GM18867 (cell line): ENCODE measurements at regions not wholly inside any gene's neighbourhood (a gene's known extent, or its start where the extent isn't known, plus 50 kb on each side); places are given as distances from the start of the nearest gene placed in this dataset.

Source experiments
- ATAC-seq: cut with Tn5 transposase; IDR thresholded peaks from one replicate; pipeline ENCODE4 v1.9.1; 2021; ENCODE audit warnings: mild to moderate bottlenecking, moderate library complexity; ENCODE audit not compliant: unreplicated experiment

DNA sequence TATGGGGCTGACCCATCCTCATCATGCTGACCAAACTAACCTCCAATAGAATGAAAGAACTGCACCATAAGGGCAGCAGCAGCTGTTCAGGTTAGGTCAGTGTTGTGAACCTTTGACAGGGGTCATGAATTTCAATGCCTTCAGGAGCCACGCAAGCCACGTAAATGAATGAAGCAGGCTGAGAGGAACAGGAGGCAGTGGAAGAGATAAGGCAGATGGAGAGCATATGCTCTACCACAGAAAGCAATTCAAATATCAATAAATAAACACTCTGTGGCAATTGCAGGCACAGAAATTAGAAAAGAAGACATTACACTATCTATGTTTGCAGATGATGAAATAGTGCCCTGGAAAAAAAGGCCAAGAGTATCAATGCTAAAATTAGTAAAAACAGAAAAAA lies 56.3 kb downstream of the SCG2 start:
- ATAC-seq, result no peak
